ENCODE measurements at regions not wholly inside any gene's neighbourhood (a gene's known extent, or its start where the extent isn't known, plus 50 kb on each side); places are given as distances from the start of the nearest gene placed in this dataset.

GRCh38 chr16:79328402-79329165 is 272.0 kb downstream of the MAF start:
- H3K79me1 ChIP-seq (ENCODE audit: low read depth, low read length): no peaks in the 10 kb centered on the region
- no peaks in the 10 kb centered on the region for H3K79me2 ChIP-seq (ENCODE audit: control insufficient read depth in 1 of 2, insufficient read depth in 2 of 2, low read length in 2 of 2)
- no peaks in the 10 kb centered on the region for H4K20me1 ChIP-seq (replicated peaks in 1 of 2; ENCODE audit: control insufficient read depth in 1 of 2, insufficient read depth in 2 of 2, low read length in 2 of 2)
- DNase-seq (ENCODE audit: low read depth in 1 of 2, low spot score in 2 of 2): no peak
- H3K14ac ChIP-seq (ENCODE audit: insufficient read length): no peak overlapping the region
- no peak overlapping the region for H2BK120ac ChIP-seq (replicated peaks; ENCODE audit: low read depth, low read length)
- CTCF ChIA-PET (ENCODE audit: partially characterized antibody): interaction anchor here (0.6 to 1.6 kb wide), 8 partner anchors 8 to 1688 kb away, joined by 3 to 5 read pairs (median 4); no protein-coding TSS in a partner anchor
- TF ChIP-seq ZNF274 (IDR thresholded peaks at IDR 0.05; ENCODE audit: borderline replicate concordance, extremely low read depth, low read length): no peak
- no peak for TF ChIP-seq SIN3A (conservative IDR thresholded peaks at IDR 0.05 in 1 of 2, IDR thresholded peaks at IDR 0.05 in 1 of 2; ENCODE audit: low read depth in 1 of 2, low read length in 2 of 2)
- TF ChIP-seq NANOG (IDR thresholded peaks at IDR 0.05; ENCODE audit: insufficient read depth, low read depth, low read length, poor library complexity, severe bottlenecking): peak; percentile 62
- no peak for TF ChIP-seq RFX5 (IDR thresholded peaks at IDR 0.05; ENCODE audit: borderline replicate concordance, low read depth, low read length)
- no peak for TF ChIP-seq CHD2 (IDR thresholded peaks at IDR 0.05; ENCODE audit: low read length)
- TF ChIP-seq, protein P1, sequence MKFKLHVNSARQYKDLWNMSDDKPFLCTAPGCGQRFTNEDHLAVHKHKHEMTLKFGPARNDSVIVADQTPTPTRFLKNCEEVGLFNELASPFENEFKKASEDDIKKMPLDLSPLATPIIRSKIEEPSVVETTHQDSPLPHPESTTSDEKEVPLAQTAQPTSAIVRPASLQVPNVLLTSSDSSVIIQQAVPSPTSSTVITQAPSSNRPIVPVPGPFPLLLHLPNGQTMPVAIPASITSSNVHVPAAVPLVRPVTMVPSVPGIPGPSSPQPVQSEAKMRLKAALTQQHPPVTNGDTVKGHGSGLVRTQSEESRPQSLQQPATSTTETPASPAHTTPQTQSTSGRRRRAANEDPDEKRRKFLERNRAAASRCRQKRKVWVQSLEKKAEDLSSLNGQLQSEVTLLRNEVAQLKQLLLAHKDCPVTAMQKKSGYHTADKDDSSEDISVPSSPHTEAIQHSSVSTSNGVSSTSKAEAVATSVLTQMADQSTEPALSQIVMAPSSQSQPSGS (IDR thresholded peaks at IDR 0.05; ENCODE audit: low read length): no peak
- TF ChIP-seq POU5F1 (IDR thresholded peaks at IDR 0.05; ENCODE audit: low read depth, low read length): peak; percentile 83; the same call in 1 of the 2 replicates
- TF ChIP-seq RAD21 (IDR thresholded peaks at IDR 0.05 in 1 of 2, conservative IDR thresholded peaks at IDR 0.05 in 1 of 2; ENCODE audit: low read depth in 2 of 2, low read length in 2 of 2): no peak; a peak in 1 of 4 replicates
- TF ChIP-seq YY1 (IDR thresholded peaks at IDR 0.05; ENCODE audit: low read depth, low read length): no peak
- H3K27ac ChIP-seq (ENCODE audit: low read depth, low read length): no peak overlapping the region
- peak overlapping the region; percentile 98; the same call in 1 of the 2 replicates for H2BK20ac ChIP-seq (ENCODE audit: low read length)
- POLR2A ChIA-PET (ENCODE audit: partially characterized antibody): interaction anchor here (1.0 to 1.4 kb wide), 2 partner anchors 13 to 31 kb away, joined by 3 read pairs; no protein-coding TSS in a partner anchor
- FAIRE-seq: peak; percentile 65
- H3K23ac ChIP-seq (ENCODE audit: insufficient read length): no peak overlapping the region
- peak overlapping the region; percentile 7 for H4K5ac ChIP-seq (ENCODE audit: insufficient read length, low read depth, low read length)
- no peak overlapping the region for H2AK5ac ChIP-seq (ENCODE audit: low read depth, low read length)
- H2BK12ac ChIP-seq (ENCODE audit: low read depth, low read length): 0 out of 2 replicates have a peak overlapping the region, but pooled peaks have one; percentile 20
- no peak overlapping the region for H3K56ac ChIP-seq (replicated peaks; ENCODE audit: insufficient read length, low read depth, low read length)
- H3K18ac ChIP-seq (ENCODE audit: extremely low read depth, low read length): peak overlapping the region; percentile 72; the same call in 1 of the 2 replicates
- no peak overlapping the region for H3K4ac ChIP-seq (replicated peaks; ENCODE audit: insufficient read length, low read depth, low read length)
- H3K9ac ChIP-seq (replicated peaks in 1 of 4; ENCODE audit: extremely low read depth in 1 of 4, low read depth in 3 of 4, low read length in 3 of 4): no peak overlapping the region
- H2AFZ ChIP-seq (ENCODE audit: low read length): no peak overlapping the region
- no peak overlapping the region for H2BK15ac ChIP-seq (ENCODE audit: low read length)
- H3K4me3 ChIP-seq (ENCODE audit: extremely low read depth in 1 of 4, insufficient read depth in 2 of 4, low read depth in 3 of 4, low read length in 4 of 4): peak overlapping the region in 1 of 4 experiments; percentile 23; a peak in 1 of 8 replicates
- no peaks in the 10 kb centered on the region for H3K36me3 ChIP-seq (ENCODE audit: control insufficient read depth in 2 of 4, insufficient read depth in 4 of 4, low read length in 3 of 4)
- no peak overlapping the region for H4K91ac ChIP-seq (replicated peaks; ENCODE audit: insufficient read length, low read length)
- H3K4me1 ChIP-seq (replicated peaks in 1 of 4; ENCODE audit: control insufficient read depth in 3 of 4, insufficient read depth in 4 of 4, low read length in 3 of 4): peaks cover 5 to 24% (median 20%) of the 10 kb centered on the region in 4 experiments
- H2BK5ac ChIP-seq (ENCODE audit: low read depth, low read length): peak overlapping the region; percentile 60; the same call in 1 of the 2 replicates
- WGBS, 2 experiments (ENCODE audit: extremely low coverage in 1 of 2, insufficient coverage in 1 of 2, insufficient read length in 1 of 2, insufficient replicate concordance in 2 of 2, low coverage in 1 of 2, low lambda C conversion rate in 2 of 2, missing lambda C conversion rate in 1 of 2): 30% methylated on average over 8 of the region's 8 CpGs; no CpG with 5 or more reads in 1 of the 2 experiments
- no peaks in the 10 kb centered on the region for H3K9me3 ChIP-seq (ENCODE audit: insufficient read depth in 2 of 2, low read depth in 1 of 2, low read length in 1 of 2)
- no peaks in the 10 kb centered on the region for H3K27me3 ChIP-seq (replicated peaks in 1 of 4; ENCODE audit: control insufficient read depth in 3 of 4, extremely low read depth in 1 of 4, insufficient read depth in 3 of 4, low read length in 3 of 4)
- H3K4me2 ChIP-seq (ENCODE audit: insufficient read depth in 1 of 2, low read depth in 2 of 2, low read length in 2 of 2): peak overlapping the region; percentile 49 to 57
- H4K8ac ChIP-seq (ENCODE audit: extremely low read depth, insufficient read depth, low read length): no peak overlapping the region
- no peaks in the 10 kb centered on the region for H3K23me2 ChIP-seq (ENCODE audit: low read depth, low read length)

All from H1 (cell line).